ENCODE measurements at regions not wholly inside any gene's neighbourhood (a gene's known extent, or its start where the extent isn't known, plus 50 kb on each side); places are given as distances from the start of the nearest gene placed in this dataset.
A peak's percentile ranks its signal among the peaks of the same experiment; 100 is the strongest.

GRCh38 chr2:107384422-107384821, 442.3 kb upstream of the RGPD4 start:
- Histone ChIP-seq H3K27me3 (ENCODE audit: insufficient read depth in 3 of 3, low read length in 2 of 3) (no peaks in the 10 kb centered on the region), H3K4me1 (no peaks in the 10 kb centered on the region), H3K36me3 (ENCODE audit: insufficient read depth in 1 of 2, low read depth in 1 of 2) (no peaks in the 10 kb centered on the region), H3K4me3 (no peak overlapping the region), H3K9me3 (no peaks in the 10 kb centered on the region), H3K27ac (no peak overlapping the region)
- 47 to 53% (median 52%) methylated on average over 2 of the region's 2 CpGs for WGBS, 3 donors
- no peak for TF ChIP-seq CTCF (IDR thresholded peaks at IDR 0.05)
- intact Hi-C loops (cut with DNase I): no loop called here
- DNase-seq: no peak
- no peak for ATAC-seq

- intact Hi-C loops (cut with DNase I): no loop called here
- no peaks in the 10 kb centered on the region for H3K36me3 ChIP-seq (ENCODE audit: insufficient read depth in 1 of 2, low read depth in 1 of 2)
- no peaks in the 10 kb centered on the region for H3K9me3 ChIP-seq
- H3K4me3 ChIP-seq: no peak overlapping the region
- no peak for TF ChIP-seq CTCF (IDR thresholded peaks at IDR 0.05)
- H3K27ac ChIP-seq: no peak overlapping the region
- ATAC-seq: no peak
- no peak for DNase-seq
- no peaks in the 10 kb centered on the region for H3K4me1 ChIP-seq
- WGBS, 3 donors: 52 to 67% (median 59%) methylated on average over 1 of the region's 1 CpG
- no peaks in the 10 kb centered on the region for H3K27me3 ChIP-seq (ENCODE audit: insufficient read depth in 3 of 3, low read length in 2 of 3)
These were observed 440.8 kb upstream of the RGPD4 start for GRCh38 chr2:107385921-107386320.

- intact Hi-C loops (cut with DNase I): no loop called here
- Histone ChIP-seq H3K4me3 (no peak overlapping the region), H3K36me3 (ENCODE audit: insufficient read depth in 1 of 2, low read depth in 1 of 2) (no peaks in the 10 kb centered on the region), H3K27me3 (ENCODE audit: insufficient read depth in 3 of 3, low read length in 2 of 3) (no peaks in the 10 kb centered on the region), H3K4me1 (no peaks in the 10 kb centered on the region), H3K9me3 (no peaks in the 10 kb centered on the region), H3K27ac (no peak overlapping the region)
- TF ChIP-seq CTCF (IDR thresholded peaks at IDR 0.05): no peak
- WGBS, 3 donors: 93 to 97% (median 95%) methylated on average over 29 to 32 of the region's 32 CpGs
- DNase-seq (peak in 1 of 2 donors; percentile 13), ATAC-seq (no peak)
These were observed 434.4 kb upstream of the RGPD4 start for GRCh38 chr2:107392241-107392704.

- H3K36me3 ChIP-seq (ENCODE audit: insufficient read depth in 1 of 2, low read depth in 1 of 2): no peaks in the 10 kb centered on the region
- ATAC-seq (no peak), DNase-seq (no peak)
- H3K27ac ChIP-seq: no peak overlapping the region
- H3K27me3 ChIP-seq (ENCODE audit: insufficient read depth in 3 of 3, low read length in 2 of 3): no peaks in the 10 kb centered on the region
- intact Hi-C loops (cut with DNase I): no loop called here
- no peaks in the 10 kb centered on the region for H3K4me1 ChIP-seq
- TF ChIP-seq CTCF (IDR thresholded peaks at IDR 0.05): no peak
- H3K9me3 ChIP-seq: no peaks in the 10 kb centered on the region
- H3K4me3 ChIP-seq: no peak overlapping the region
These were observed 433.2 kb upstream of the RGPD4 start for GRCh38 chr2:107393516-107393915.

GRCh38 chr2:107398683-107399082, 428.0 kb upstream of the RGPD4 start:
- Histone ChIP-seq H3K27me3 (ENCODE audit: insufficient read depth in 3 of 3, low read length in 2 of 3) (no peaks in the 10 kb centered on the region), H3K36me3 (ENCODE audit: insufficient read depth in 1 of 2, low read depth in 1 of 2) (no peaks in the 10 kb centered on the region), H3K4me3 (no peak overlapping the region), H3K27ac (no peak overlapping the region), H3K9me3 (no peaks in the 10 kb centered on the region), H3K4me1 (no peaks in the 10 kb centered on the region)
- intact Hi-C loops (cut with DNase I): no loop called here
- no peak for TF ChIP-seq CTCF (IDR thresholded peaks at IDR 0.05)
- WGBS, 3 donors: 93 to 97% (median 95%) methylated on average over 1 of the region's 1 CpG
- ATAC-seq: no peak
- no peak for DNase-seq

Data from psoas muscle (tissue), 7 donors.